Tibial artery (tissue), 4 donors: ENCODE measurements at regions not wholly inside any gene's neighbourhood (a gene's known extent, or its start where the extent isn't known, plus 50 kb on each side); places are given as distances from the start of the nearest gene placed in this dataset.

Experiments used
- DNase-seq, 2 donors: peaks; one replicate each; pipeline ENCODE4 v3.0.0-alpha.2; 2019
- H3K27ac ChIP-seq, 2 donors: fragments of 200-600 bp; sonication (generic) in 1 of 2; 1 replicate in 1 of 2; 2 replicates in 1 of 2; pipeline ENCODE4 v1.5.1; 2018 to 2019; ENCODE audit warnings: mild to moderate bottlenecking in 1 of 2
- H3K27me3 ChIP-seq, 2 donors: fragments of 200-600 bp; sonication (generic) in 1 of 2; one replicate each; pipeline versions ENCODE4 v1.5.1 to v1.6.0; 2016 to 2019
- H3K36me3 ChIP-seq, 3 donors: fragments of 200-600 bp; sonication (generic) in 2 of 3; one replicate each; pipeline ENCODE4 v1.5.1; 2016 to 2019; ENCODE audit warnings: mild to moderate bottlenecking in 2 of 3
- H3K4me1 ChIP-seq, 4 donors: fragments of 200-600 bp; sonication (generic) in 2 of 4; 1 replicate in 3 of 4; 2 replicates in 1 of 4; pipeline ENCODE4 v1.5.1; 2016 to 2019
- H3K4me3 ChIP-seq, 2 donors: fragments of 200-600 bp; sonication (generic) in 1 of 2; 1 replicate in 1 of 2; 2 replicates in 1 of 2; pipeline ENCODE4 v1.5.1; 2018 to 2019; ENCODE audit warnings: mild to moderate bottlenecking in 2 of 2
- H3K9me3 ChIP-seq, 3 donors: fragments of 200-600 bp; sonication (generic) in 1 of 3; one replicate each; pipeline ENCODE4 v1.5.1; 2016 to 2019
- CTCF ChIP-seq, 2 experiments: fragments of 200-600 bp in 1 of 2; fragments of 450-650 bp in 1 of 2; IDR thresholded peaks; one replicate each; pipeline ENCODE4 v1.5.1; 2017 to 2019; ENCODE audit warnings: antibody characterized with exemption in 2 of 2, mild to moderate bottlenecking in 1 of 2, moderate library complexity in 1 of 2
- intact Hi-C: fragments of 100-400 bp; cut with DNase I; formaldehyde crosslinking; loops from one replicate; pipeline ENCODE4 v1.15.0; 2023; ENCODE audit warnings: low total_unique reads

DNA sequence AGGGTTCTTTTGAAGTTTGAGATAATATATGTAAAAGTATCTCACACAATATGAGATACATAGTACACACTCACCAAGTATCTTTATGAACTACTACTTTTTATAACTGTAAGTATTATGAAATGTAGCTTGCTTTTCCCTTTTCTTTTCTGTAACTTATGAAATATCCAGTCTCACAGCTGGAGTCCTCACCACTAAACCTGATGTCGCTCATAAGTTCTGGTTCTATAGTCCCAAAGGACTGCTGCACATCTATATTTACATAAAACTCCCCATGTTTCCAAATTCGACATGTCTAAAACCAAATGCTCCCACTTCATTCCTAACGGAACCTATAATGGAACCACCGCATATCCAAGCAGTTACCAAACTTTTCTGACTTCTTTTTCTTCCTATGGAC is 186.5 kb upstream of the SLC7A11 start:
- H3K27ac ChIP-seq = no peak overlapping the region
- no peak for DNase-seq
- TF ChIP-seq CTCF (IDR thresholded peaks at IDR 0.05) = no peak

GRCh38 chr4:138426786-138427185 is 184.6 kb upstream of the SLC7A11 start:
- intact Hi-C loops = no loop called here
- TF ChIP-seq CTCF (IDR thresholded peaks at IDR 0.05) = no peak
- H3K27ac ChIP-seq = no peak overlapping the region

More for the DNA sequence above, 186.5 kb upstream of the SLC7A11 start:
- no peaks in the 10 kb centered on the region for H3K9me3 ChIP-seq
- H3K27me3 ChIP-seq = no peaks in the 10 kb centered on the region
- H3K4me1 ChIP-seq = peaks cover 0 to 7% (median 0%) of the 10 kb centered on the region in 4 donors
- intact Hi-C loops = no loop called here
- H3K4me3 ChIP-seq = no peak overlapping the region
- no peaks in the 10 kb centered on the region for H3K36me3 ChIP-seq

DNA sequence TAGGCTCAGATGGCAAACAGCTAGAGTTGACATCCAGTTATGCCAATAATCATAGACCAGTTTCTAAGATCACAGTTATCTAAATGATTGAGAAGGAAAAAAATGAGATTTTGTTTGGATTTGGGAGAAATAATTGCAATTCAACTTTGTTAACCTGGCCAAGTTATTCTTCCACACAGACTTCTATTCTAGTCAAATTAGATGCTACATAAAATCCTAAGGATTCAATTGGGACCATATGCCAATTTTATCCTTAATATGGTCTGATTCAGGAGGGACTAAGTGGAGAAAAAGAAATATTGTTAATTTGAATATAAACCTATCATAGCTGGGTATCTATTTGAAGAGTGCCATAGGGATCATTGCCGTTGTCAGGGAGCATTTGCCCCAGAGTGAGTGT is 178.3 kb upstream of the SLC7A11 start:
- H3K27me3 ChIP-seq = no peaks in the 10 kb centered on the region
- no peak overlapping the region for H3K4me3 ChIP-seq
- H3K9me3 ChIP-seq = no peaks in the 10 kb centered on the region
- H3K36me3 ChIP-seq = no peaks in the 10 kb centered on the region
- TF ChIP-seq CTCF (IDR thresholded peaks at IDR 0.05) = no peak
- no peaks in the 10 kb centered on the region for H3K4me1 ChIP-seq
- DNase-seq = no peak
- intact Hi-C loops = no loop called here
- H3K27ac ChIP-seq = no peak overlapping the region

More at GRCh38 chr4:138426786-138427185, 184.6 kb upstream of the SLC7A11 start:
- no peaks in the 10 kb centered on the region for H3K9me3 ChIP-seq
- no peak overlapping the region for H3K4me3 ChIP-seq
- no peaks in the 10 kb centered on the region for H3K36me3 ChIP-seq
- peaks cover 0 to 7% (median 0%) of the 10 kb centered on the region in 4 donors for H3K4me1 ChIP-seq
- DNase-seq = no peak
- no peaks in the 10 kb centered on the region for H3K27me3 ChIP-seq

GRCh38 chr4:138414202-138414601 is 172.1 kb upstream of the SLC7A11 start:
- no peaks in the 10 kb centered on the region for H3K9me3 ChIP-seq
- no peak overlapping the region for H3K27ac ChIP-seq
- H3K4me1 ChIP-seq = no peaks in the 10 kb centered on the region
- intact Hi-C loops = no loop called here
- H3K27me3 ChIP-seq = no peaks in the 10 kb centered on the region
- TF ChIP-seq CTCF (IDR thresholded peaks at IDR 0.05) = no peak
- H3K36me3 ChIP-seq = no peaks in the 10 kb centered on the region
- H3K4me3 ChIP-seq = no peak overlapping the region
- no peak for DNase-seq

DNA sequence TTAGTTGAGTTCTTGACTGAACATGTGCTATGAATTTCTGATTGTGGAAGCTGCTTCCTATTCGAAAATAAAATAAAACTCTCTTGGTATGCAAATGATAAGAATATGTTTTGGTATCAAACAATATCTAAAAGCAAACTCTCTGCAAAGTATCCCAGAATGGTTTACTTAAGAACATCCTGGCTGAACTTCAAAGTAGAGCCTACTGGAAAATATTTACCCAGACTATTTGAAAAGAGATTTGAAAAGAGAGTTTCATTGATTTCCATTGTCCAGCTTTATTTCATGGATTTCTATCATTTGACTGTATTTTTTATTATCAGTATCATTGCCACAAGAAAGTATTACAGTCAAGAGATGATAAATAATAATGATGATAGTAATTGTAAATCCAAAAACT is 171.1 kb upstream of the SLC7A11 start:
- Histone ChIP-seq H3K36me3 (no peaks in the 10 kb centered on the region), H3K4me3 (no peak overlapping the region), H3K27me3 (no peaks in the 10 kb centered on the region), H3K4me1 (no peaks in the 10 kb centered on the region), H3K9me3 (no peaks in the 10 kb centered on the region), H3K27ac (no peak overlapping the region)
- no peak for TF ChIP-seq CTCF (IDR thresholded peaks at IDR 0.05)
- intact Hi-C loops = no loop called here
- no peak for DNase-seq

DNA sequence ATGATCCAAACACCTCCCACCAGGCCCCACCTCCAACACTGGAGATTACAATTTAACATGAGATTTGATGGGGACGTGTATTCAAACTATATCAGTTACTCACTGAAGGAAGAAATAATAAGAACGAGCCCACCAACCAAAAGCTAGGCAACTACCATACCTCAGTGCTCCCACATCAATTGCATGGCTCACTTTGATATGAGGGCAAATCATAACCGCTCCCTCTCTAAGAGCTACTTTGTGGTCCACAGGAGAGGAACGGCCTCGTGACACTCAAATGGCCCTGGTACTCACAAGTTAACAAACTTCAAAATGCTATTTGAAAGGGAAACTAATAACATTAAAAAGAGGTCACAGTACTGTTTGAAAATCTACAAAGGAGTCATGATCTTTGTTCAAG is 170.7 kb upstream of the SLC7A11 start:
- Histone ChIP-seq H3K27me3 (no peaks in the 10 kb centered on the region), H3K9me3 (no peaks in the 10 kb centered on the region), H3K4me1 (no peaks in the 10 kb centered on the region), H3K4me3 (no peak overlapping the region), H3K27ac (no peak overlapping the region), H3K36me3 (no peaks in the 10 kb centered on the region)
- intact Hi-C loops = no loop called here
- TF ChIP-seq CTCF (IDR thresholded peaks at IDR 0.05) = no peak
- no peak for DNase-seq
